ENCODE measurements at regions not wholly inside any gene's neighbourhood (a gene's known extent, or its start where the extent isn't known, plus 50 kb on each side); places are given as distances from the start of the nearest gene placed in this dataset.
A peak's percentile ranks its signal among the peaks of the same experiment; 100 is the strongest.

DNA sequence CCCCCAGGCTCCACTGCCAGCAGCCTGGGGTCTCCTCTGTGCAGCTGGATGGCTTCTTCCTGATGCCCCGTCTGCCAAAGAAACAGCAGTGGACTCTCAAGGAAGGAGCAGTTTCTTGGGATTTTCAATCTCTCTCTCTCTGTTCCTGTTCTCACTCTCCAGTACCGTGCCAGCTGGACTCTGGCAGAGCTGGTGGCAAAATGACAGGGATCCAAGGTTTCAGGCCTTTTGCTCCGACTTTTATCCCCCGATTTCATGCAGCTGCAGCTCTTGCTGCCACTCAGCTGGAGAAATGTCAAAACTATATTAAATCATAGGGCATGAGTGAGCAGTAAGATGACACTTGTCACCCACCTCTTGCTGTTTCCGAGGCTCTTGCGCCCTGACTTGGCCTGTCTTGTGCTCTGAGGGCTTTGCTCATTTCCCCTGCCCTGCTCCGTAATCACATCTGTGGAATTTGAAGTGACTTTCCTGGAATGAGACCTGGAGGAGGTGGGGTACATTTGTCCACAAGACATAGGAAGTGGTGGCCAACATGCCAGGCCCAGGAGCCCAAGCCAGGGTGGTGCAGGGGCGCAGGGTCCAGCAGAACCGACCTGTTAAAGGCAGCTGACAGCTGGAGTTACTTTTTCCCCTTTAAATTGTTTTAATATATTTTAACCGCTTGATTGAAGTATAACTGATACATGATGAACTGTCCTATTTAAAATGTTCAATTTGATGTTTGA lies 576.2 kb downstream of the PTPRU start:
- no peak for DNase-seq (ENCODE audit: low spot score, unreplicated experiment)
- no peaks in the 10 kb centered on the region for H3K9me3 Mint-ChIP-seq (ENCODE audit: low read depth)
- H3K36me3 Mint-ChIP-seq (ENCODE audit: insufficient read depth) = no peaks in the 10 kb centered on the region

DNA sequence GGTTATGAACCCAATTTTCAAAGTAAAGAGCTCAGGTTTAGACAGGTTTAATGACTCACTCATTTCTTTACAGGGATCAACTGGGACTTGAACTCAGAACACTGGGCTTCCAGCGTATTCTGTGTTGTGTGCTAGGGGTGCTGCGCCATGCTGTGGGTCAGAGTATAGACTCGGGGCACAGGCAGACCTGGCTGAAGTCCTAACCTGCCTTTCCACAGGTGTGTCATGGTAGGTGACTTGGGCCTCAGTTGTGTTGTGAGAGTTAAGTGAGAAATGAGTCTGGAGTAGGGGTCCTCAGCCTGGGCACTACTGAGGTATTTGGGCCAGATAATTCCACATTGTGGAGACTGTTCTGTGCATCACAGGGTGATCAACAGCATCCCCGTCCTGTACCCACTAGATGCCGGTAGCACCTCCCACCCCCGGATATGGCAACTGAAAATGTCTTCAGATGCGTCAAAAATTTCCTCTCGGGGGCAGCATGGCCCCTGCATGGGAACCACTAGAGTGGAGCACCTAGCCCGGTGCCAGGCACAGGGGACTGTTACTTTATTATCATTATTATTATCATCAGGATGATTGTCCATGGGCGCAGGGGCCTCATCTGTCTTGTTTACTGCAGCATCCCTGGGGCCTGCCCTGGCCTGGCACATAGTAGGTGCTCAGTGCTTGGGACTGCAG lies 575.5 kb downstream of the PTPRU start:
- Mint-ChIP-seq H3K9me3 (ENCODE audit: low read depth) (no peaks in the 10 kb centered on the region), H3K27me3 (peaks cover 6% of the 10 kb centered on the region), H3K27ac (no peak overlapping the region), H3K4me3 (ENCODE audit: low read depth) (no peak overlapping the region), H3K4me1 (ENCODE audit: low read depth) (no peaks in the 10 kb centered on the region), H3K36me3 (ENCODE audit: insufficient read depth) (no peaks in the 10 kb centered on the region)
- TF ChIP-seq, protein P1, sequence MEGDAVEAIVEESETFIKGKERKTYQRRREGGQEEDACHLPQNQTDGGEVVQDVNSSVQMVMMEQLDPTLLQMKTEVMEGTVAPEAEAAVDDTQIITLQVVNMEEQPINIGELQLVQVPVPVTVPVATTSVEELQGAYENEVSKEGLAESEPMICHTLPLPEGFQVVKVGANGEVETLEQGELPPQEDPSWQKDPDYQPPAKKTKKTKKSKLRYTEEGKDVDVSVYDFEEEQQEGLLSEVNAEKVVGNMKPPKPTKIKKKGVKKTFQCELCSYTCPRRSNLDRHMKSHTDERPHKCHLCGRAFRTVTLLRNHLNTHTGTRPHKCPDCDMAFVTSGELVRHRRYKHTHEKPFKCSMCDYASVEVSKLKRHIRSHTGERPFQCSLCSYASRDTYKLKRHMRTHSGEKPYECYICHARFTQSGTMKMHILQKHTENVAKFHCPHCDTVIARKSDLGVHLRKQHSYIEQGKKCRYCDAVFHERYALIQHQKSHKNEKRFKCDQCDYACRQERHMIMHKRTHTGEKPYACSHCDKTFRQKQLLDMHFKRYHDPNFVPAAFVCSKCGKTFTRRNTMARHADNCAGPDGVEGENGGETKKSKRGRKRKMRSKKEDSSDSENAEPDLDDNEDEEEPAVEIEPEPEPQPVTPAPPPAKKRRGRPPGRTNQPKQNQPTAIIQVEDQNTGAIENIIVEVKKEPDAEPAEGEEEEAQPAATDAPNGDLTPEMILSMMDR (IDR thresholded peaks at IDR 0.05; ENCODE audit: unreplicated experiment) = no peak
- DNase-seq (ENCODE audit: low spot score, unreplicated experiment) = no peak

More for the DNA sequence above, 576.2 kb downstream of the PTPRU start:
- TF ChIP-seq, protein P1 (IDR thresholded peaks at IDR 0.05; ENCODE audit: unreplicated experiment) = no peak
- Mint-ChIP-seq H3K4me1 (ENCODE audit: low read depth) (no peaks in the 10 kb centered on the region), H3K4me3 (ENCODE audit: low read depth) (no peak overlapping the region), H3K27me3 (peaks cover 6% of the 10 kb centered on the region), H3K27ac (no peak overlapping the region)

DNA sequence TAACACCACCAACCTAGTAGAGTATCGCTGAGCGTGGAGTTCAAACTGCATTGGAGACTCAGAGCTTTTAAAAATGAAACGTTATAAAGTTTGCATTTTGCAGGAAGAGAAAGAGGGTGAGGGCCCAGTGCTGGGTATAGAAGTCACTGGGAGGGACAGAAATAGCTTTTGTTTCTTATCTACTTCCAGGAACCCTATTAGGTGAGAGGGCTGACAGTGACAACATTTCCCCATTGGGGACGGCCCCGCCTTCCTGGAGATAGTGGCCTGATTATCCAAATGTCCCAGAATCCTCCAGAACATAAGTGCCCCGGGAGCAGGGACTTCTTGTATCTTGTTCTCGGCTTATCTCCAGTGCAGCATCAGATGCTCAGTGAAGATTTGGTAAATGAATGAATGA lies 574.9 kb downstream of the PTPRU start:
- Mint-ChIP-seq H3K4me3 (ENCODE audit: low read depth) (no peak overlapping the region), H3K27me3 (peaks cover 6% of the 10 kb centered on the region), H3K4me1 (ENCODE audit: low read depth) (no peaks in the 10 kb centered on the region), H3K27ac (peak overlapping the region; percentile 78), H3K36me3 (ENCODE audit: insufficient read depth) (no peaks in the 10 kb centered on the region), H3K9me3 (ENCODE audit: low read depth) (no peaks in the 10 kb centered on the region)
- TF ChIP-seq, protein P1 (IDR thresholded peaks at IDR 0.05; ENCODE audit: unreplicated experiment) = no peak
- DNase-seq (ENCODE audit: low spot score, unreplicated experiment) = no peak

DNA sequence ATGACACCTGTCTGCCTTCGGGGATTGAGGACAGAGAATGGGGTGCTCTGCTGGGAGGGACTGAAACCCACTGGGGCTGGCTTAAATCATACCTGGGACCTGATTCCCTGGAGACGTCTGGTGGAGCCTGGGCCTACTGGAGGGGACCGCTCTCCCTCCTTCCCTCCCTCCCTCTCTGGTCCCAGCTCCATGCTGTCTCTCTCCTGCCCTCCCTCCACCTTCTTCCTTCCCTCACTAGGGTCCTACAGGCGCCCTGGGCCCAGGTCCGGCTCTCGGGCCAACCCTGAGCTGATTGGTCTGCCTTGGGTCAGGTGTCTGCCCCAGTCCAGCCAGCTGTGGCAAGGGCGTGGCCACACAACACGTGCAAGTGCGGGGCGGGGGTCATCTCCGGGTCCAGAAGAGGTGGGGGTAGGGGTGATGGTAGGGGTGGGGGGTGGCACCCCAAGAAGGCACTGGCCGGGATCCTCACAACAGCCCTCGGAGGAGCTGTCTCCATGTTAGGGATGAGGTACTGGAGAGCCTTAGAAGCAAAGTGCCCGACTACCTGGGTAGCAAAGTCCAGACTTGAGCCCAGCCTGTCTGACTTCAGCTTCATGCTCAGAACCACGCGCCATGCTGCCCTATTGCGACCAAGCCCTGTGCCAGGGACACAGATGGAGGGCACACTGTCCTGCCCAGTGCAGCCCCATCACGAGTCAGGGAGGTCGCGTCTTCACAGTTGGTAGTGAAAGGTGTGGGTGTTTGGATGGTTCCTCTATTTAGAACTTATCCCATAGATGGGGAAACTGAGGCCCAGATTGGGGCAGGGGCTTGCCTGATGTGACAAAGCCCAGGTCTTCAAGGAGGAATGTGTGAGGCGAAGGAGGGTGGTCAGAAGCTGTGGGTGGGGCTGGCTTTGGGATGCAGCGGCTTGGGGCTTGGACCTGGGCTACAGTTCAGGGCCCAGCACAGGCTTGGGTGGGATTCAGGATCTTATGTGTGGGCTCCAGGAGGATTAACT lies 574.1 kb downstream of the PTPRU start:
- no peaks in the 10 kb centered on the region for H3K9me3 Mint-ChIP-seq (ENCODE audit: low read depth)
- H3K27ac Mint-ChIP-seq = peak overlapping the region; percentile 78
- no peak for DNase-seq (ENCODE audit: low spot score, unreplicated experiment)
- H3K36me3 Mint-ChIP-seq (ENCODE audit: insufficient read depth) = no peaks in the 10 kb centered on the region
- peaks cover 6% of the 10 kb centered on the region for H3K27me3 Mint-ChIP-seq
- H3K4me1 Mint-ChIP-seq (ENCODE audit: low read depth) = no peaks in the 10 kb centered on the region
- H3K4me3 Mint-ChIP-seq (ENCODE audit: low read depth) = no peak overlapping the region
- TF ChIP-seq, protein P1 (IDR thresholded peaks at IDR 0.05; ENCODE audit: unreplicated experiment) = no peak

Measured in progenitor cell of endocrine pancreas (in vitro differentiated cells).